ENCODE measurements at regions not wholly inside any gene's neighbourhood (a gene's known extent, or its start where the extent isn't known, plus 50 kb on each side); places are given as distances from the start of the nearest gene placed in this dataset.

- no peak for DNase-seq (ENCODE audit: low spot score)
Observed at GRCh38 chr5:51908215-51908614, 525.0 kb downstream of the ISL1 start.

GRCh38 chr5:51944500-51945125 lies 561.4 kb downstream of the ISL1 start:
- DNase-seq (ENCODE audit: low spot score): no peak

GRCh38 chr5:51958473-51958872 lies 575.2 kb downstream of the ISL1 start:
- DNase-seq (ENCODE audit: low spot score): no peak

GRCh38 chr5:51960617-51961121 lies 577.4 kb downstream of the ISL1 start:
- DNase-seq (ENCODE audit: low spot score): peak; percentile 20

- no peak for DNase-seq (ENCODE audit: low spot score)
Observed at GRCh38 chr5:51961154-51961562, 577.9 kb downstream of the ISL1 start.

GRCh38 chr5:51968756-51969155 lies 585.5 kb downstream of the ISL1 start:
- DNase-seq (ENCODE audit: low spot score): no peak

- DNase-seq (ENCODE audit: low spot score): no peak
Observed at GRCh38 chr5:51974834-51975233, 591.6 kb downstream of the ISL1 start.

GRCh38 chr5:51977014-51977413 lies 593.8 kb downstream of the ISL1 start:
- no peak for DNase-seq (ENCODE audit: low spot score)

- no peak for DNase-seq (ENCODE audit: low spot score)
Observed at GRCh38 chr5:51983161-51983560, 599.9 kb downstream of the ISL1 start.

GRCh38 chr5:51986733-51987132 lies 603.5 kb downstream of the ISL1 start:
- DNase-seq (ENCODE audit: low spot score): no peak

- DNase-seq (ENCODE audit: low spot score): no peak
Observed at GRCh38 chr5:51987239-51987638, 604.0 kb downstream of the ISL1 start.

- DNase-seq (ENCODE audit: low spot score): no peak
Observed at GRCh38 chr5:51987669-51988209, 604.5 kb downstream of the ISL1 start.

- DNase-seq (ENCODE audit: low spot score): no peak
Observed at GRCh38 chr5:51988634-51989033, 605.4 kb downstream of the ISL1 start.

- no peak for DNase-seq (ENCODE audit: low spot score)
Observed at GRCh38 chr5:51990241-51990640, 607.0 kb downstream of the ISL1 start.

- DNase-seq (ENCODE audit: low spot score): no peak
Observed at GRCh38 chr5:51990661-51991180, 607.5 kb downstream of the ISL1 start.

GRCh38 chr5:51991940-51992339 lies 608.7 kb downstream of the ISL1 start:
- DNase-seq (ENCODE audit: low spot score): no peak

- no peak for DNase-seq (ENCODE audit: low spot score)
Observed at GRCh38 chr5:51995773-51996306, 612.6 kb downstream of the ISL1 start.

- DNase-seq (ENCODE audit: low spot score): no peak
Observed at GRCh38 chr5:51996356-51996861, 613.2 kb downstream of the ISL1 start.

- DNase-seq (ENCODE audit: low spot score): no peak
Observed at GRCh38 chr5:51997500-51997899, 614.3 kb downstream of the ISL1 start.

GRCh38 chr5:51997949-51998348 lies 614.7 kb downstream of the ISL1 start:
- DNase-seq (ENCODE audit: low spot score): no peak

GRCh38 chr5:52007230-52007858 lies 624.1 kb downstream of the ISL1 start:
- peak; percentile 54 for DNase-seq (ENCODE audit: low spot score)

- DNase-seq (ENCODE audit: low spot score): no peak
Observed at GRCh38 chr5:52010454-52010853, 627.2 kb downstream of the ISL1 start.

GRCh38 chr5:52013523-52013922 lies 630.3 kb downstream of the ISL1 start:
- no peak for DNase-seq (ENCODE audit: low spot score)

Data from H4 (cell line).